Left cardiac atrium (tissue), 4 donors: ENCODE measurements at regions not wholly inside any gene's neighbourhood (a gene's known extent, or its start where the extent isn't known, plus 50 kb on each side); places are given as distances from the start of the nearest gene placed in this dataset.
"Not testable (repeated sequence)": the region's sequence is repeated elsewhere in the genome, so short reads cannot be mapped to it uniquely, and the experiment has no call there.

Source experiments
- ATAC-seq, 2 donors: fragments of 200-7000 bp; cut with Tn5 transposase; one replicate each; pipeline ENCODE4 v1.9.1; 2020; ENCODE audit warnings: mild to moderate bottlenecking in 2 of 2, moderate library complexity in 2 of 2
- DNase-seq: peaks from one replicate; pipeline ENCODE4 v3.0.0-alpha.2; 2020
- intact Hi-C, 2 donors: fragments of 100-400 bp; cut with DNase I; formaldehyde crosslinking; loops; one replicate each; pipeline versions ENCODE4 v1.14.1 to v1.15.1; 2022 to 2023
- donor health status: DM: no; HTN: yes; CAD: no.
- donor health status: DM: no; HTN: yes; CAD: no; lungs with severe emphysema.
- donor health status: DM: yes; HTN: yes; CAD: no.
- donor health status: Dilated cardiomyopathy.

GRCh38 chr10:78407009-78407711, 373.5 kb downstream of the RPS24 start:
- DNase-seq, result peak; percentile 89
- peak; percentile 61 to 86 for ATAC-seq
- intact Hi-C loops, result no loop called here

DNA sequence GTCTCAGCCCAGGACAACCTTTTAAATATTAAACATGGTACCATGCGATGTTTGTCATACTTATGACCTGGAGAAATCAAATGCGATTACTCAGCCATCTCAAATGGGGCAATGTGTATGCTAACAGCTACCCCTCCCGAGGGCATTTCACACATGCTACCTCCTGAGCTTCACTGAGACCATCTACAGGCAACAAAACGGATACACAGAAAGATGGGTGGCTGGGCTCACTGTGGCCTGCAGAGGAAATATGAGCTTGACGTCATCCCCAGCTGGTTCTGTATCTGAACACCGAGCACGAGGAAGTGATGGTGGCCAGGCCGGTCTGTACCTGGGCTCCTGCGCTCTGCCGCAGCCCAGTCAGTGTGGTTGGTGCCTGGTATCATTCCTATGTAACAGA, 374.3 kb downstream of the RPS24 start:
- DNase-seq (no peak), ATAC-seq (no peak)
- intact Hi-C loops, result no loop called here

DNA sequence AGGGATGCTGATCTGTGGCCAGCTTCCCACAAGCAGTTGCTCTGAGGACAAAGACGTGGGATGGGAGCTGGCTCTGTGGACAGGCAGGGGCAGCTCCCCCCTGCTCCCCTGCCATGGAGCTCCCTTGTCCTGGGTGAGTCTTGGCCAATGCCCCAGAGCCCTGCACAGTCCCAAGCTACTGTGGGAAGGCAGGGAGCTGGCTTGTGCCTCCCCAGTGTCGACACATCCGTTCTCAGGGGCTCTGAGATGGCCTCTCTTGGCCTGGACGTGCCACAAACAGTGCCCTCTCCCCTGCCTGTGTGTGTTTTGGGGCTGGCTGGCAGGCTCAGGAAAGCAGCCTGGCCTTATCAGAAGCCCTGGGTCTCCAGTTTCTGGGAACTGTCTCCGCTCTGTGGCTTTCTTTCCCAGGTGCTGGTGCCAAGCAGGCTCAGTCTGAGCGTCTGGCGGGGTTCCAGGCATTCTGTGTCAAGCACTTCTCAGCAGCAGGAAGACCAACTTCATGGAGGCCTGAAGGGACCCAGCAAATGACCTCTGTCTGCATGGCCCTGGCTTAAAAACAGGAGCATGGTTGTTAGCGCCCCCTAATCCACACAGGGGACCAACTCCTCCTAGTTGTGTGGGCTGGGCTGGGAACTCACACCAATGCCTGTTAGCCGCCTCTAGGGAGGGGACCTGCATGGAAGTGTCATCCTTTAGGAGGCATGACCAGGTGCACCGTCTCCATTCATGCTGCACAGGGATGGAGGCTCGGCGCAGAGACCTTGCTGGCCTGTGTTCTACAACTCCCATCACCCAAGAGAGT, 375.2 kb downstream of the RPS24 start:
- DNase-seq (peak; percentile 93), ATAC-seq (peak; percentile 74 to 82)
- intact Hi-C loops, result no loop called here

DNA sequence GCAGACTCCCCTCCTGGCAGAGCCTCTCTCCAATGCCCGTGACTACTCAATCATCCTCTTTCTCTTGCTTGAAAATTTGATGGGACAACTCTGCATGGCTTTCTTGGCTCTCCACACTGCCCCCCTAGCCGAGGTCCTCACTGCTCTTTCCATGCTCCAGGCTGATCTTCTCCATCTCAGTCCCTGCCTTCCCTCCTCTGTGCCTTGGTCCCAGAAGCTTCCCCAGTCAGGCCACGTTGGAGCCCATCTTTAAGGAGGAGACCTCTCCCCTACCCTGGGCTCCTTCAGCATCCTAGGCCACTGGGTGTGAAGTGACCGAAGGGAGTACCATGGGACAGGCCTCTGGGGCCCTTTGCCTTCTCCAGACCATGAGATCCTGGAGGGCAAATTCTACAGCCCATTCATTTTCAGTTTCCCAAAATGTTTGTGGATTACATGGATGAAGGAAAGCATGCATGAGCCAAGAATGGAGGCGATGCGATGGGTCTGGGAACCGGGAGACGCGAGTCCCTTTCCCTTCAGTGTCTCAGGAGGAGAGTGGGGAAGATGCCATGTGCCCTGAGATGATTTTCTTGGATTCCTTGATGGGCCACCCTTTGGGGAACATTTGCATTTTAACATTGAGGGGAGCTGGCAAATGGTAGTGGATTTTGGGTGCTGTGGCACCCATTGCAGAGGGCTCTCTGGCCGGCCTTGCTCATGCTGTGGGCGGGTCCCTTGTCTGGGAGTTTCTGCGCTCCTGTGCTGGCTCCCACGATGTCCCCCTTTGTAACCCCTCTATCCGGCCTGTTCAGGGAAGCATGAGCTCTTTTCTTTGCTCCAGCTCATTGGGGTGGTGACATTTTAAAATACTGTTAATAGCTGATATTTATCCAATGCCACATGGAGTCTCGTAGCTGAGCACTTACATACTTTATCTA, 376.6 kb downstream of the RPS24 start:
- DNase-seq, result no peak
- no peak for ATAC-seq
- intact Hi-C loops, result no loop called here

GRCh38 chr10:78411716-78412115, 378.1 kb downstream of the RPS24 start:
- intact Hi-C loops, result no loop called here
- no peak for DNase-seq
- no peak for ATAC-seq

DNA sequence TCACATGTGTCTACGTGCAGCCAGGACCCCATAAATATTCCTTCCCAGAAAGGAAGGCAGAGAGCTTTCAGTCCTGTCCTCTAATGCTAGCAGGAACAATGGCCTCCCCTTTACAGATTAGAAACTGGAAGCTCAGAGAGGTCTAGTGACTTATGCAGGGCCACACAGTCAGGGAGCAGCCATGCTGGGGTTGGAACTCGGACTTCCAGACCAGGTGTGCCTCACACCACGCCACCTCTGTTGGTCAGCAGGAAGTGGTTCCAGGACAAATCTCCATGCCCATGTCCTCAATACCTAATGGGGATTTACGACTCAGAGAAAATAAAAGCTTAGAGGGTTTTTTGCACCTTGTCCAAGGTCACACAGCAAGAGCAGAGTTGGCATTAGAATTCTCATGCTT, 378.9 kb downstream of the RPS24 start:
- no peak for ATAC-seq
- intact Hi-C loops, result no loop called here
- DNase-seq, result no peak

DNA sequence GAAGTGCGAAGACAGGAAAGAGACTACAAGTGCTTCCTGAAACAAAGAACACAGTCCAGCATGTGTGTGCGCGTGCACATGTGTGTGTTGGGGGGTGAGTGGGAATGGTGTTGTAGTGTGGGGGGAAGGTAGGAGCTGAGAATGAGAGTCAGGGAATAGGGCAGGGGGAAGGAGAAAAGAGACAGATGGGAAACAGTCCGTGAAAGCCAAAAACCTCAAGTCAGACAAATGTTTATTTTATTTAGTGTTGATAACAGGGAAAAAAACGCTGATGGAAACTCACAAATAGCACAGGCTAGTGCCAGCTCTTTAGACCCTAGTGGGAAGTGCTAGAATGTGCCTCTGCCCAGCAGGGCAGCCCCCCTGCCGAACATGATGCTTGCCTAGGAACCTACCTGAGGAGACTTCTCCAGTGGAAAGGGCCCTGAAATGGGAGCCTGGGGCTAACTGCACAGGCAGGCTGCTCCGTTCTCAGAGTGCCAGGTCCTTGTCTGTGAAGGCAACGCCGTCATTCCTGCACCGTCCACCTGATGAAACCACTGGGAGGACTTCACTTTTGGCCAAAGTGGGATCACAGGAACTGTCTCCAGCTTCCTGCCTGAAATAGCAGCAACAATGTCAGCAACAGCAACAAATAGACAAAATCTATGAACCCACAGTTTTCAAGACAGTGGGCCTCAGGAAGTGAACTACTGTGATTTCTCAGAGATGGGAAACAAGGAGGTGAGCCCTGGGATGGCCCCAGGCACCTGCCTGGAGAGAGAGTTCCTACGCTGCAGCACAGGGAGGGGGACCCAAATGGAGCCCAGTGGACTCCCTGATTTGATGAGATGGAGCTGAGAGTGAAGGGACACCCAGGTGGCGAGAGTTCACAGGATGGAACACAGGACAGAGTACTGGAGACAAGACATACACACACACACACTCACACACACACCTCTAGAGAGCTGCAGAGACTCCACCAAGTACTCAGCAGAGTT, 379.7 kb downstream of the RPS24 start:
- DNase-seq (no peak), ATAC-seq (no peak)
- intact Hi-C loops, result no loop called here

DNA sequence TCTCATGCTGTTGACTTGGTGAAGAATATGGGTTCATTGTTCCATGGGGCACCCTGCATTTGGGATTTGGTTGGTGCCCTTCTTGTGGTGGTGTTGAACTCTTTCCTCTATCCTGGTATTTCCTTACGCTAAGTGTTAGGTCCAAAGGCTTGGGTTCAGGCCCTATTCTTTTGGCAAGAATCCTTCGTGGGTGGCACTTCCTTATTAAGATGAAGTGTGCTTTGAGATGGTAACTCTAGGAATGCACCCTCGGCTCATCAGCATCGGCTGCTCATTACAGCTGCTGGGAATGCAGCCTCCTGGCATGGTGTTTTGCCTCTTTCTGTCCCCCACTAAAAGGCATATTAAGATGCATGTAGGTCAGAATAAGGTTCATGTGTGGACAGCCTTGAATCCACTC, 380.7 kb downstream of the RPS24 start:
- ATAC-seq, result no peak
- DNase-seq, result no peak
- intact Hi-C loops, result no loop called here

GRCh38 chr10:78415111-78415510, 381.4 kb downstream of the RPS24 start:
- ATAC-seq (no peak), DNase-seq (no peak)
- intact Hi-C loops, result no loop called here

GRCh38 chr10:78416031-78417011, 382.7 kb downstream of the RPS24 start:
- DNase-seq (no peak), ATAC-seq (peak; percentile 23 to 49)
- intact Hi-C loops, result no loop called here

- DNase-seq, result no peak
- intact Hi-C loops, result no loop called here
- ATAC-seq, result no peak
These were observed 384.0 kb downstream of the RPS24 start for GRCh38 chr10:78417425-78418370.

DNA sequence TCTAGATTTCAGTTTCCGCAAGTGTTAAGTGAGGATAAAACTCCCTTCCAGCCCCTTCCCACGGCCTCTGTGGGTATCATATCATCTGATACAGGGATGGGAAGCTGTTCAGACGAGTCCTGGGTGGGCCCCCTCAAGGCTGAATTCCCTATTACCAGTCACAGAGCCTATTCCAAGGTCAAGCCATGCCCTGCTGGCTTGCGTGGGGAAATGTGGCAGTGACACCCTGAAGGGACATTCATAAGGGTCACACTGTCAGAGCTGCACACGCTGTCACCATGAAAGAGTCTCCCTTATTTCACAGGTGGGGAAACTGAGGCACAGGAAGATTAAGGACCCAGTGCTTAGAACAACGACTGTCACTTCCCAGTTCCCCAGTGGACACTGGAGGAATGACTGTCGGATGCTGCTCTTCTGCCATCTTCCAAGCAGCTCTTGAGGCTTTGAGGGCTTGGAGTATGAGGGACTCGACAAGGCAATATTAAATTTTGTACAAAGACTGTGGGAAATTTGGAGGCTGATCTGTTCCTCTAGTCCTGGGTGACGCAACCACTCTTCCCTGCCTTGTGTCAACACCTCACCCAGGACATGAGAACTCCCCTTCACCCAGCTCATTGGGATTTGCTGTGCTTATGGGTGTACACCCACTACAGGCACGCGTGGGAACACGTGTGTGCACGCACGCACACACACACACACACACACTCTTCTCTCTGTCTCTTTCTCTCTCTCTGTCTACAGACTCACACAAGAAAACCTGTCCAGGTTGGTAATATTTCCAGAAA, 386.0 kb downstream of the RPS24 start:
- DNase-seq (no peak), ATAC-seq (no peak)
- intact Hi-C loops, result no loop called here

DNA sequence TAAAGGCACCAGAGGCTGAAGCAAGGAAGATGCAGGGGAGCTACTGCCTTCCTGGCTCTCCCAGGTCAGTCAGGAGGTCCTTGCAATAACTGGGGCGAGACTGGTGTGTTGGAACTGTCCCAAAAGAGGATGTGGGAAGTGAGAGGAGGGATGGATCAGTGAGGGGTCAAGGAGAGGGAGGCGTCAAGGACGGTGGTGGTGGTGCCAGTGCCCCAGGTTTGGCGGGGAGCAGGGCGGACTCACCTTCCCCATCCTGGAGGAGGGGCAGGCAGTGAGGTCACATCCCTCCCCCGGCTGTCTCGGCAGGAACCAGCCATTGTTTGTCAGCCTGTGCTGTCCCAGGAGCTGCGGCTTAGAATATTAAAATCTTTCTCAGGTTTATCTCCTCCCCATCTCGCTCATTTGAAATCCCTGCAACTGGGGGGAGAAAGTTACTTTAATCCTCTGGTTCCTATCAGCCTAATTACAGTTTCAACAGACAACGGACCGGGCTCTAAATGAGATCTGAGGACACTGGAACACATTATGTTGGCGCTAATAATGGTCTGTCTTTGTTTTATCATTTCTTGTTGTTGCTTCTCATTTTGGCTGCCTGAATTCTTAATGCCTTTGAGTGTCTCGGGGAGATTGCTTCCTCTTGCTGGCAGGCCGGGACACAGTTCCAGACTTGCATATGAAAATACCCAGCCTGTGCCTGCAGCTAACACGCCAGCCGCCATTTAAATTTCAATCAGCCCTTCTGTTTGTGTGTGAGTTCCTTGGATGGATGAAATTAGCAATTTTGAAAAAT, 387.5 kb downstream of the RPS24 start:
- DNase-seq (peak; percentile 46), ATAC-seq (no peak)
- intact Hi-C loops, result no loop called here

DNA sequence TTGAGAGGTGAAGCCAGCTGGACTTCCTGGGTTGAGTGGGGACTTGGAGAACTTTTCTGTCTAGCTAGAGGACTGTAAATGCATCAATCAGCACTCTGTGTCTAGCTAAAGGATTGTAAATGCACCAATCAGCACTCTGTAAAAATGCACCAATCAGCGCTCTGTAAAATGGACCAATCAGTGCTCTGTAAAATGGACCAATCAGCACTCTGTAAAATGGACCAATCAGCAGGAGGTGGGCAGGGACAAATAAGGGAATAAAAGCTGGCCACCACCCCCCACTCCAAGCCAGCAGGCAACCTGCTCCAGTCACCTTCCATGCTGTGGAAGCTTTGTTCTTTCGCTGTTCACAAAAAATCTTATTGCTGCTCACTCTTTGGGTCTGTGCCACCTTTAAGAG, 390.4 kb downstream of the RPS24 start:
- ATAC-seq, DNase-seq, intact Hi-C loops: not testable (repeated sequence)

GRCh38 chr10:78424723-78425122, 391.1 kb downstream of the RPS24 start:
- intact Hi-C loops, result no loop called here
- ATAC-seq (no peak), DNase-seq (no peak)
